GM23338 (cell line): ENCODE measurements at regions not wholly inside any gene's neighbourhood (a gene's known extent, or its start where the extent isn't known, plus 50 kb on each side); places are given as distances from the start of the nearest gene placed in this dataset.

Source experiments
- ATAC-seq: fragments of 200-7000 bp; cut with Tn5 transposase; 3 replicates; pipeline ENCODE4 v1.9.1; 2020
- DNase-seq: peaks from one replicate; pipeline ENCODE4 v3.0.0-alpha.2; 2015; ENCODE audit warnings: low spot score
- H2AFZ ChIP-seq: fragments of 200-600 bp; sonication (generic); 2 replicates; pipeline ENCODE4 v1.8.0; 2016; ENCODE audit warnings: antibody characterized with exemption, mild to moderate bottlenecking, moderate library complexity
- H3F3A ChIP-seq: fragments of 200-600 bp; sonication (generic); replicated peaks from 2 replicates; pipeline ENCODE4 v1.8.0; 2017; ENCODE audit warnings: antibody characterized with exemption, mixed run types, low read depth
- H3K27ac ChIP-seq: fragments of 200-600 bp; sonication (generic); 2 replicates; pipeline ENCODE4 v1.6.1; 2016; ENCODE audit warnings: low read depth
- H3K27me3 ChIP-seq: fragments of 200-600 bp; sonication (generic); 2 replicates; pipeline ENCODE4 v1.8.0; 2016; ENCODE audit warnings: mild to moderate bottlenecking, mixed run types, moderate library complexity; ENCODE audit not compliant: insufficient read depth
- H3K36me3 ChIP-seq: fragments of 200-600 bp; sonication (generic); 2 replicates; pipeline ENCODE4 v1.8.0; 2016; ENCODE audit warnings: mild to moderate bottlenecking; ENCODE audit not compliant: insufficient read depth
- H3K4me1 ChIP-seq: fragments of 200-600 bp; sonication (generic); 2 replicates; pipeline ENCODE4 v1.8.0; 2016; ENCODE audit warnings: mild to moderate bottlenecking, moderate library complexity; ENCODE audit not compliant: insufficient read depth
- H3K4me2 ChIP-seq: fragments of 200-600 bp; sonication (generic); 2 replicates; pipeline ENCODE4 v1.7.1; 2017; ENCODE audit warnings: mixed run types
- H3K4me3 ChIP-seq: fragments of 200-600 bp; sonication (generic); 2 replicates; pipeline ENCODE4 v1.6.1; 2016; ENCODE audit warnings: mixed run types
- H3K79me2 ChIP-seq: fragments of 200-600 bp; sonication (generic); replicated peaks from 2 replicates; pipeline ENCODE4 v1.8.0; 2017; ENCODE audit warnings: mild to moderate bottlenecking; ENCODE audit not compliant: insufficient read depth
- H3K9me2 ChIP-seq: fragments of 200-600 bp; sonication (generic); 2 replicates; pipeline ENCODE4 v1.8.0; 2017; ENCODE audit not compliant: insufficient read depth
- H4K20me1 ChIP-seq: fragments of 200-600 bp; sonication (generic); replicated peaks from 2 replicates; pipeline ENCODE4 v1.8.0; 2017; ENCODE audit warnings: mild to moderate bottlenecking; ENCODE audit not compliant: insufficient read depth
- H3K27ac Mint-ChIP-seq: 2 replicates; pipeline ENCODE4 v1.8.0; 2020; ENCODE audit warnings: inconsistent platforms, mild to moderate bottlenecking, moderate library complexity, mixed read lengths
- H3K27me3 Mint-ChIP-seq: 3 replicates; pipeline ENCODE4 v1.8.0; 2022; ENCODE audit warnings: low read depth, mild to moderate bottlenecking, moderate library complexity, mixed read lengths, inconsistent platforms; ENCODE audit not compliant: insufficient read depth, poor library complexity
- H3K36me3 Mint-ChIP-seq: 3 replicates; pipeline ENCODE4 v1.8.0; 2021; ENCODE audit warnings: low read depth, mild to moderate bottlenecking, inconsistent platforms, moderate library complexity, mixed read lengths
- H3K4me1 Mint-ChIP-seq: 3 replicates; pipeline ENCODE4 v1.8.0; 2020; ENCODE audit warnings: mild to moderate bottlenecking, inconsistent platforms, mixed read lengths
- H3K4me3 Mint-ChIP-seq: 3 replicates; pipeline ENCODE4 v1.8.0; 2021; ENCODE audit warnings: moderate library complexity, mild to moderate bottlenecking, inconsistent platforms, mixed read lengths
- H3K9me3 Mint-ChIP-seq: 3 replicates; pipeline ENCODE4 v1.8.0; 2020; ENCODE audit warnings: moderate library complexity, mild to moderate bottlenecking, inconsistent platforms, mixed read lengths
- ETS1 ChIP-seq: IDR thresholded peaks from 2 replicates; pipeline ENCODE4 v1.6.1; 2016; ENCODE audit warnings: antibody characterized with exemption
- EZH2 ChIP-seq: fragments of 200-600 bp; sonication (generic); IDR thresholded peaks from one replicate; pipeline ENCODE4 v1.8.0; 2017; ENCODE audit warnings: antibody characterized with exemption, mild to moderate bottlenecking, low read depth; ENCODE audit not compliant: unreplicated experiment
- EZH2phosphoT487 ChIP-seq: fragments of 200-600 bp; sonication (generic); IDR thresholded peaks from one replicate; pipeline ENCODE4 v1.8.1; 2018; ENCODE audit warnings: antibody characterized with exemption; ENCODE audit not compliant: unreplicated experiment
- JUNB ChIP-seq: IDR thresholded peaks from one replicate; pipeline ENCODE4 v1.6.1; 2016; ENCODE audit warnings: antibody characterized with exemption; ENCODE audit not compliant: unreplicated experiment
- NANOG ChIP-seq: IDR thresholded peaks from 2 replicates; pipeline ENCODE4 v1.6.1; 2016; ENCODE audit warnings: antibody characterized with exemption, borderline replicate concordance
- POLR2AphosphoS5 ChIP-seq: IDR thresholded peaks from 2 replicates; pipeline ENCODE4 v1.6.1; 2016; ENCODE audit warnings: antibody characterized with exemption, low read depth
- STAT1 ChIP-seq: IDR thresholded peaks from one replicate; pipeline ENCODE4 v1.6.1; 2016; ENCODE audit warnings: antibody characterized with exemption; ENCODE audit not compliant: unreplicated experiment

GRCh38 chr5:159762921-159763320 is 153.4 kb upstream of the ADRA1B start:
- H3K27ac ChIP-seq, result no peak overlapping the region
- H2AFZ ChIP-seq, result peak overlapping the region; percentile 93
- H3K27ac Mint-ChIP-seq, result no peak overlapping the region
- peaks cover 4% of the 10 kb centered on the region; the same call in 1 of the 3 replicates for H3K36me3 Mint-ChIP-seq
- H3K79me2 ChIP-seq, result no peaks in the 10 kb centered on the region
- H3K9me3 Mint-ChIP-seq, result peaks cover 3% of the 10 kb centered on the region; the same call in 1 of the 3 replicates
- no peak overlapping the region for H3K4me3 Mint-ChIP-seq
- ATAC-seq (no peak), DNase-seq (no peak)
- no peaks in the 10 kb centered on the region for H3K27me3 ChIP-seq
- H3K4me3 ChIP-seq, result no peak overlapping the region
- peaks cover 23% of the 10 kb centered on the region; the same call in 1 of the 2 replicates for H3K9me2 ChIP-seq
- no peak overlapping the region for H3K4me2 ChIP-seq
- peaks cover 14% of the 10 kb centered on the region for H3K4me1 Mint-ChIP-seq
- H4K20me1 ChIP-seq, result no peaks in the 10 kb centered on the region
- H3K27me3 Mint-ChIP-seq, result no peaks in the 10 kb centered on the region
- no peak for TF ChIP-seq NANOG
- no peak for TF ChIP-seq JUNB
- TF ChIP-seq STAT1, result no peak
- TF ChIP-seq EZH2phosphoT487, result no peak
- TF ChIP-seq POLR2AphosphoS5, result no peak
- no peaks in the 10 kb centered on the region for H3K36me3 ChIP-seq
- H3F3A ChIP-seq, result no peaks in the 10 kb centered on the region
- H3K4me1 ChIP-seq, result peaks cover 11% of the 10 kb centered on the region

- no peak overlapping the region for H3K27ac Mint-ChIP-seq
- Histone ChIP-seq H3K79me2 (no peaks in the 10 kb centered on the region), H3K9me2 (peaks cover 23% of the 10 kb centered on the region; the same call in 1 of the 2 replicates), H2AFZ (peak overlapping the region; percentile 93), H4K20me1 (no peaks in the 10 kb centered on the region), H3K4me2 (no peak overlapping the region), H3K27ac (no peak overlapping the region), H3K4me3 (no peak overlapping the region), H3F3A (no peaks in the 10 kb centered on the region), H3K27me3 (no peaks in the 10 kb centered on the region), H3K4me1 (peaks cover 15% of the 10 kb centered on the region), H3K36me3 (no peaks in the 10 kb centered on the region)
- H3K4me3 Mint-ChIP-seq, result no peak overlapping the region
- H3K9me3 Mint-ChIP-seq, result peaks cover 3% of the 10 kb centered on the region; the same call in 1 of the 3 replicates
- DNase-seq (no peak), ATAC-seq (no peak)
- no peak for TF ChIP-seq POLR2AphosphoS5
- no peak for TF ChIP-seq EZH2
- no peaks in the 10 kb centered on the region for H3K27me3 Mint-ChIP-seq
- H3K36me3 Mint-ChIP-seq, result peaks cover 6% of the 10 kb centered on the region; the same call in 1 of the 3 replicates
- peaks cover 21% of the 10 kb centered on the region for H3K4me1 Mint-ChIP-seq
These were observed 152.7 kb upstream of the ADRA1B start for GRCh38 chr5:159763562-159763961.

- Mint-ChIP-seq H3K27ac (no peak overlapping the region), H3K9me3 (peaks cover 3% of the 10 kb centered on the region; the same call in 1 of the 3 replicates), H3K27me3 (no peaks in the 10 kb centered on the region), H3K4me1 (peaks cover 28% of the 10 kb centered on the region), H3K36me3 (peaks cover 6% of the 10 kb centered on the region; the same call in 1 of the 3 replicates), H3K4me3 (no peak overlapping the region)
- no peaks in the 10 kb centered on the region for H3K27me3 ChIP-seq
- DNase-seq, result no peak
- H3F3A ChIP-seq, result no peaks in the 10 kb centered on the region
- no peak for TF ChIP-seq ETS1
- TF ChIP-seq STAT1, result no peak
- H3K79me2 ChIP-seq, result no peaks in the 10 kb centered on the region
- H3K27ac ChIP-seq, result no peak overlapping the region
- H3K9me2 ChIP-seq, result peaks cover 23% of the 10 kb centered on the region; the same call in 1 of the 2 replicates
- H4K20me1 ChIP-seq, result no peaks in the 10 kb centered on the region
- ATAC-seq, result no peak
- no peaks in the 10 kb centered on the region for H3K36me3 ChIP-seq
- no peak overlapping the region for H3K4me3 ChIP-seq
- H3K4me1 ChIP-seq, result peaks cover 23% of the 10 kb centered on the region
- peak overlapping the region; percentile 93 for H2AFZ ChIP-seq
- H3K4me2 ChIP-seq, result no peak overlapping the region
These were observed 151.8 kb upstream of the ADRA1B start for GRCh38 chr5:159764283-159765134.
